ENCODE measurements at regions not wholly inside any gene's neighbourhood (a gene's known extent, or its start where the extent isn't known, plus 50 kb on each side); places are given as distances from the start of the nearest gene placed in this dataset.

DNA sequence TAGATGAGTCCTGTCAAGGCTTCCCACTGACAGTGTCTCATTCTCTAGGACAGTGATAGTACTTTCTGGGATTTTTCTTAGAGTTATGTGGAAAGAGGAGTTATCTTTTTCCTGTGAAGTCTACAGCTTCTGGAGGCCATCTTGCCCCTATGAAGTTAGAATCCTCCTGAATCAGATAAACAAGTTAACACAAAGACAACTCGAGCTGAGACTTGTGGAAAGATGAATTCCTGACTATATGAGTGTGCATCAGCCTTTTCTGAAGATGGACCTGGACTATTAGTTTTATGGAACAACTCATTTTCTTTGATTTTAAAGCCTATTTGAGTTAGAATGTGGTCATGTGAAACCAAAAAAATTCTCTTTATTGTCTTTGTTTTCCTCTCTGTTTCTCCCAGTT is 290.9 kb downstream of the LRRIQ3 start:
- Histone ChIP-seq H4K5ac (ENCODE audit: low read length) (no peak overlapping the region), H2BK120ac (ENCODE audit: low read depth, low read length) (no peak overlapping the region), H4K8ac (ENCODE audit: low read depth, low read length) (no peak overlapping the region), H3K4ac (ENCODE audit: low read depth, low read length) (no peak overlapping the region), H3K56ac (ENCODE audit: low read length) (no peak overlapping the region), H3K79me2 (ENCODE audit: control insufficient read depth, insufficient read depth, low read length) (no peaks in the 10 kb centered on the region), H3K4me3 (ENCODE audit: low read length) (no peak overlapping the region), H2BK5ac (ENCODE audit: low read length) (no peak overlapping the region), H3K18ac (ENCODE audit: low read length) (no peak overlapping the region), H3K9ac (ENCODE audit: low read length) (no peak overlapping the region), H3K27ac (ENCODE audit: low read depth, low read length) (no peak overlapping the region), H3K4me2 (ENCODE audit: low read length) (no peak overlapping the region), H3K27me3 (ENCODE audit: insufficient read depth, low read length, poor library complexity) (no peaks in the 10 kb centered on the region), H2AK5ac (ENCODE audit: low read length) (no peak overlapping the region), H3K36me3 (ENCODE audit: control insufficient read depth, insufficient read depth, low read length) (no peaks in the 10 kb centered on the region), H3K23ac (ENCODE audit: low read length) (no peak overlapping the region), H2BK15ac (replicated peaks; ENCODE audit: low read depth) (no peak overlapping the region), H3K4me1 (ENCODE audit: control insufficient read depth, low read depth, low read length) (no peaks in the 10 kb centered on the region), H3K79me1 (ENCODE audit: low read length) (no peaks in the 10 kb centered on the region)
- no peak for DNase-seq
- no CpG with 5 or more reads among the region's 1 CpG for WGBS (ENCODE audit: extremely low coverage, insufficient coverage, low lambda C conversion rate)

DNA sequence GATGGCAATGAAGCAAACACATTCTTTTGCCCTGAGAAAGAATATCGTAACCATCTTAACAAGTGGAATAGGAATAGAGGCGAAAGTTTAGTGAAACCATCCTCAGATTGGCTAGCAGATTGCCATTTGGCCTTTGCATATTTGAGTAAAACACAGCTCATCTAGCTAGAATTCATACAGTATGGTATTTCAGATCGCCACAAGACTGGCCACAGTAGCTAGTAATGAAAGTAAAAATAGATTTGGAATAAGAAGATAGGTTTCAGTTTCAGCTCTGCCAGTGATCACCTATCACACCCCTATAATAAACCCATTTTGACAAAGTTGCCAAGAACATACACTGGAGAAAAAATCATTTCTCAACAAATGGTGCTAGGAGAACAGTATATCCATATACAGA is 294.9 kb downstream of the LRRIQ3 start:
- Histone ChIP-seq H3K79me2 (ENCODE audit: control insufficient read depth, insufficient read depth, low read length) (no peaks in the 10 kb centered on the region), H4K8ac (ENCODE audit: low read depth, low read length) (no peak overlapping the region), H3K36me3 (ENCODE audit: control insufficient read depth, insufficient read depth, low read length) (no peaks in the 10 kb centered on the region), H2BK5ac (ENCODE audit: low read length) (no peak overlapping the region), H2BK15ac (replicated peaks; ENCODE audit: low read depth) (no peak overlapping the region), H3K27ac (ENCODE audit: low read depth, low read length) (no peak overlapping the region), H2BK120ac (ENCODE audit: low read depth, low read length) (no peak overlapping the region), H3K4me1 (ENCODE audit: control insufficient read depth, low read depth, low read length) (no peaks in the 10 kb centered on the region), H4K5ac (ENCODE audit: low read length) (no peak overlapping the region), H3K27me3 (ENCODE audit: insufficient read depth, low read length, poor library complexity) (no peaks in the 10 kb centered on the region), H3K9ac (ENCODE audit: low read length) (no peak overlapping the region), H3K4ac (ENCODE audit: low read depth, low read length) (no peak overlapping the region), H2AK5ac (ENCODE audit: low read length) (no peak overlapping the region), H3K4me2 (ENCODE audit: low read length) (no peak overlapping the region), H3K79me1 (ENCODE audit: low read length) (no peaks in the 10 kb centered on the region), H3K4me3 (ENCODE audit: low read length) (no peak overlapping the region), H3K56ac (ENCODE audit: low read length) (no peak overlapping the region), H3K18ac (ENCODE audit: low read length) (no peak overlapping the region), H3K23ac (ENCODE audit: low read length) (no peak overlapping the region)
- DNase-seq, result no peak
- WGBS (ENCODE audit: extremely low coverage, insufficient coverage, low lambda C conversion rate), result no CpG with 5 or more reads among the region's 3 CpGs

DNA sequence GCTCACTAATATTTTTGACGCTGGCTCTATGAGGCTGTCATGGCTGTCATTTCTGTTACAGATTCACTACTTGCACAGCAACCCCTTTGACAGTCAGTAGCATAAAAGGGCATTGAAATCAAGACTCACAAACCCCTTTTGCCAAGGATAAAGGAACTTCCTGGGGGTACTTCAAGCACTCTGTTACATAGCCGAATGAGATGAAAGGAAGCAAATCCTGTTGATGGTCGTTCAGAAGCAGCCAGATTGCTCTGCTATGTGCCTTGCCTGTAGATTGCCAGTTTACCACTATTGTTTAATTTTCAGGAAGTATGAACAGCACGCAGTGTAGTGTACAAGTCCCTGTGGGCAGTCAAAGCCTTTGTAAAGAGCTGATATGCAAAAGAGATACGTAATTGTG is 296.2 kb downstream of the LRRIQ3 start:
- no peak overlapping the region for H3K9ac ChIP-seq (ENCODE audit: low read length)
- no peak overlapping the region for H2BK120ac ChIP-seq (ENCODE audit: low read depth, low read length)
- no peaks in the 10 kb centered on the region for H3K36me3 ChIP-seq (ENCODE audit: control insufficient read depth, insufficient read depth, low read length)
- no peak overlapping the region for H3K18ac ChIP-seq (ENCODE audit: low read length)
- H2BK5ac ChIP-seq (ENCODE audit: low read length), result no peak overlapping the region
- no peaks in the 10 kb centered on the region for H3K79me1 ChIP-seq (ENCODE audit: low read length)
- H2AK5ac ChIP-seq (ENCODE audit: low read length), result no peak overlapping the region
- H3K27me3 ChIP-seq (ENCODE audit: insufficient read depth, low read length, poor library complexity), result no peaks in the 10 kb centered on the region
- no peaks in the 10 kb centered on the region for H3K4me1 ChIP-seq (ENCODE audit: control insufficient read depth, low read depth, low read length)
- H3K4ac ChIP-seq (ENCODE audit: low read depth, low read length), result no peak overlapping the region
- H3K79me2 ChIP-seq (ENCODE audit: control insufficient read depth, insufficient read depth, low read length), result no peaks in the 10 kb centered on the region
- WGBS (ENCODE audit: extremely low coverage, insufficient coverage, low lambda C conversion rate), result no CpG with 5 or more reads among the region's 5 CpGs
- no peak overlapping the region for H4K5ac ChIP-seq (ENCODE audit: low read length)
- no peak overlapping the region for H3K4me3 ChIP-seq (ENCODE audit: low read length)
- no peak overlapping the region for H2BK15ac ChIP-seq (replicated peaks; ENCODE audit: low read depth)
- no peak overlapping the region for H4K8ac ChIP-seq (ENCODE audit: low read depth, low read length)
- H3K4me2 ChIP-seq (ENCODE audit: low read length), result no peak overlapping the region
- no peak overlapping the region for H3K27ac ChIP-seq (ENCODE audit: low read depth, low read length)
- no peak overlapping the region for H3K23ac ChIP-seq (ENCODE audit: low read length)
- no peak for DNase-seq
- no peak overlapping the region for H3K56ac ChIP-seq (ENCODE audit: low read length)

DNA sequence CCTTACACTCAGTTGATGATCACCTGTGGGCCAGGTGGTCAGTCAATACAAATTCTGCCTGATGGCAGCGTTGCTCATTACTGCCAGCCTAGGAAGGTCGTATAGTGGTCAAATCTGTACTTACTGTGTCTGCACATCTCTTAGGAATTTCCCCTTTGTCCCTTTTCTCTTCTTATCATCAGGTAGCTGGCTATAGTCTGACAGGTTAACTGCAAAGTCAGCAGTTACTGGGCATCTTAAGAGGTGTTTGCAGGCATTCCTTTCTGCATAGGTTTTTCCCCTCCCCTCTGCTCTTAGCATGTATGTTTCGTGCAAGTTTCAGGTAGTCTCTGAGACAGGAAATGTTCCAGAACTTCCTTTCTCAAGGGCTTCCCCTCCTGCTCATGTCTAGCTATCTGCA is 298.7 kb downstream of the LRRIQ3 start:
- no peak overlapping the region for H3K27ac ChIP-seq (ENCODE audit: low read depth, low read length)
- H3K4ac ChIP-seq (ENCODE audit: low read depth, low read length), result no peak overlapping the region
- no peak overlapping the region for H3K9ac ChIP-seq (ENCODE audit: low read length)
- H3K4me3 ChIP-seq (ENCODE audit: low read length), result no peak overlapping the region
- H3K27me3 ChIP-seq (ENCODE audit: insufficient read depth, low read length, poor library complexity), result no peaks in the 10 kb centered on the region
- H3K18ac ChIP-seq (ENCODE audit: low read length), result no peak overlapping the region
- H2BK120ac ChIP-seq (ENCODE audit: low read depth, low read length), result no peak overlapping the region
- no peak overlapping the region for H4K8ac ChIP-seq (ENCODE audit: low read depth, low read length)
- no CpG with 5 or more reads among the region's 3 CpGs for WGBS (ENCODE audit: extremely low coverage, insufficient coverage, low lambda C conversion rate)
- no peak overlapping the region for H2AK5ac ChIP-seq (ENCODE audit: low read length)
- H4K5ac ChIP-seq (ENCODE audit: low read length), result no peak overlapping the region
- no peak overlapping the region for H3K56ac ChIP-seq (ENCODE audit: low read length)
- no peaks in the 10 kb centered on the region for H3K4me1 ChIP-seq (ENCODE audit: control insufficient read depth, low read depth, low read length)
- H3K79me2 ChIP-seq (ENCODE audit: control insufficient read depth, insufficient read depth, low read length), result no peaks in the 10 kb centered on the region
- H3K23ac ChIP-seq (ENCODE audit: low read length), result no peak overlapping the region
- DNase-seq, result peak; percentile 32
- H2BK15ac ChIP-seq (replicated peaks; ENCODE audit: low read depth), result no peak overlapping the region
- H3K79me1 ChIP-seq (ENCODE audit: low read length), result no peaks in the 10 kb centered on the region
- no peaks in the 10 kb centered on the region for H3K36me3 ChIP-seq (ENCODE audit: control insufficient read depth, insufficient read depth, low read length)
- H3K4me2 ChIP-seq (ENCODE audit: low read length), result no peak overlapping the region
- no peak overlapping the region for H2BK5ac ChIP-seq (ENCODE audit: low read length)

DNA sequence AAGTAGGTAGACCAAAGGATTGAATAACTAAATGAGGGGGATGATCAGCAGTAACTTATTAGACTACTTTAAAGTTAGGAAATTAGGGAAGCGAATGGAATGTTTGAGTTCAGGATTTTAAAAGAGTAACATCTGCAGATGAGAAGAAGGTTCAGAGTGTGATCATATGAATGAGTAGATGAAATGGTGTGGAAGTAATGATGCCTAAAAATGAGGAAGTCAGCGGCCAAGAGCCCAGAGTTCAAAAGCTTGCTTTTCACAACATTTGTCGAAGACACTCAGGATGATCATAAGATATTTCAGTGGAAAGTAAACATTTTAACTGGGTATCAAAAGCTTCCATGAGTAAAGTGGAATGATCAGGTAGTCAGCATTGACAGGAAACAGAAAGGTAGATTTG is 299.4 kb downstream of the LRRIQ3 start:
- no peak overlapping the region for H3K18ac ChIP-seq (ENCODE audit: low read length)
- no peak overlapping the region for H2BK5ac ChIP-seq (ENCODE audit: low read length)
- no peaks in the 10 kb centered on the region for H3K79me1 ChIP-seq (ENCODE audit: low read length)
- no peak overlapping the region for H2BK120ac ChIP-seq (ENCODE audit: low read depth, low read length)
- no peaks in the 10 kb centered on the region for H3K36me3 ChIP-seq (ENCODE audit: control insufficient read depth, insufficient read depth, low read length)
- no peak overlapping the region for H4K5ac ChIP-seq (ENCODE audit: low read length)
- H3K23ac ChIP-seq (ENCODE audit: low read length), result no peak overlapping the region
- no CpG with 5 or more reads among the region's 3 CpGs for WGBS (ENCODE audit: extremely low coverage, insufficient coverage, low lambda C conversion rate)
- no peaks in the 10 kb centered on the region for H3K79me2 ChIP-seq (ENCODE audit: control insufficient read depth, insufficient read depth, low read length)
- H4K8ac ChIP-seq (ENCODE audit: low read depth, low read length), result no peak overlapping the region
- no peak overlapping the region for H3K4me2 ChIP-seq (ENCODE audit: low read length)
- no peak overlapping the region for H2BK15ac ChIP-seq (replicated peaks; ENCODE audit: low read depth)
- H3K9ac ChIP-seq (ENCODE audit: low read length), result no peak overlapping the region
- no peaks in the 10 kb centered on the region for H3K4me1 ChIP-seq (ENCODE audit: control insufficient read depth, low read depth, low read length)
- H3K27ac ChIP-seq (ENCODE audit: low read depth, low read length), result no peak overlapping the region
- H3K4me3 ChIP-seq (ENCODE audit: low read length), result no peak overlapping the region
- H2AK5ac ChIP-seq (ENCODE audit: low read length), result no peak overlapping the region
- H3K4ac ChIP-seq (ENCODE audit: low read depth, low read length), result no peak overlapping the region
- DNase-seq, result no peak
- no peak overlapping the region for H3K56ac ChIP-seq (ENCODE audit: low read length)
- no peaks in the 10 kb centered on the region for H3K27me3 ChIP-seq (ENCODE audit: insufficient read depth, low read length, poor library complexity)

DNA sequence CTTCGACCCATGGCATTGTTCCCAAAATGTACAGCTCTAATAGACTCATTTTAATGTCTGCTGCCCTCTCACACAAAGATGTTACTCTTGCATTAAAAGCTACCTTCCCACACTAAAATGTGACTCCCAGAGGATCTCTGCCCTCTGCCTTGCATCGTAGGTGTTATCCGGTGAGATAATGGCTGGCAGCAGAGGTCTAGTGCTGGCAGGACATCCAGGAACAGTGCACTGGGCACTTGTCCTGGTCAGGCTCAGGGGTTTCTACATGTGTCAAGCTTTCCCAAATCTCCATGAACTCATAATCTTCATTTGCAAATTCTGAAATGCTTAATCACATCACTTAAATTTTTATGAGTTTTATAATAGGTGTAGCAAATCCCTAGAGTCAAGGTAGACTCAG is 310.6 kb downstream of the LRRIQ3 start:
- no peaks in the 10 kb centered on the region for H3K79me2 ChIP-seq (ENCODE audit: control insufficient read depth, insufficient read depth, low read length)
- no peaks in the 10 kb centered on the region for H3K79me1 ChIP-seq (ENCODE audit: low read length)
- no peak overlapping the region for H3K4me3 ChIP-seq (ENCODE audit: low read length)
- no peak overlapping the region for H2BK5ac ChIP-seq (ENCODE audit: low read length)
- H3K9ac ChIP-seq (ENCODE audit: low read length), result no peak overlapping the region
- H4K8ac ChIP-seq (ENCODE audit: low read depth, low read length), result no peak overlapping the region
- no peak for DNase-seq
- H3K27ac ChIP-seq (ENCODE audit: low read depth, low read length), result no peak overlapping the region
- no peak overlapping the region for H3K4me2 ChIP-seq (ENCODE audit: low read length)
- no peaks in the 10 kb centered on the region for H3K4me1 ChIP-seq (ENCODE audit: control insufficient read depth, low read depth, low read length)
- no CpG with 5 or more reads among the region's 3 CpGs for WGBS (ENCODE audit: extremely low coverage, insufficient coverage, low lambda C conversion rate)
- H2AK5ac ChIP-seq (ENCODE audit: low read length), result no peak overlapping the region
- H3K23ac ChIP-seq (ENCODE audit: low read length), result no peak overlapping the region
- H2BK15ac ChIP-seq (replicated peaks; ENCODE audit: low read depth), result no peak overlapping the region
- no peak overlapping the region for H3K4ac ChIP-seq (ENCODE audit: low read depth, low read length)
- no peaks in the 10 kb centered on the region for H3K36me3 ChIP-seq (ENCODE audit: control insufficient read depth, insufficient read depth, low read length)
- no peak overlapping the region for H3K56ac ChIP-seq (ENCODE audit: low read length)
- H3K27me3 ChIP-seq (ENCODE audit: insufficient read depth, low read length, poor library complexity), result no peaks in the 10 kb centered on the region
- no peak overlapping the region for H4K5ac ChIP-seq (ENCODE audit: low read length)
- no peak overlapping the region for H2BK120ac ChIP-seq (ENCODE audit: low read depth, low read length)
- no peak overlapping the region for H3K18ac ChIP-seq (ENCODE audit: low read length)

Data from mesendoderm (in vitro differentiated cells).